NCI-H69 (cell line): ENCODE measurements at regions not wholly inside any gene's neighbourhood (a gene's known extent, or its start where the extent isn't known, plus 50 kb on each side); places are given as distances from the start of the nearest gene placed in this dataset.

Experiments used
- DNase-seq: peaks from one replicate; lab custom pipeline; 2025; lab: John Stamatoyannopoulos, UW

DNA sequence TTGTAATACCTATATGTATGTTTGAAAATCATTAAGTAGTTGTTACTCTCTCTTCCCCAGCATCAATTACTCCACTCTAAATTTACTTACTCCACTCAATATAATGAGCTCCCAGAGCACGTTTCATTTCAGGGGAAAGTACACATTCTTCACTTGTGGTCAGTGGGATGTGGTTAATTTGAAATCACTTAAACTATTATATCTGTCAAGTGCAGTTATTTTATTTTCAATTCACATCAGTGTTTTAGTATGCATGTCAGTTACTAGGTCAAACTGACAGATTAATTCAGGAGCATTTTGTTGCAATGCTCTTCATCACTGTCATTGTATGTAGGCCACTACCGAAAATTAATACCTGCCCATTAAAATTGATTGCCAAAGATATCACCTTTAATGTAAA is 376.1 kb downstream of the ZIC4 start:
- DNase-seq = no peak

DNA sequence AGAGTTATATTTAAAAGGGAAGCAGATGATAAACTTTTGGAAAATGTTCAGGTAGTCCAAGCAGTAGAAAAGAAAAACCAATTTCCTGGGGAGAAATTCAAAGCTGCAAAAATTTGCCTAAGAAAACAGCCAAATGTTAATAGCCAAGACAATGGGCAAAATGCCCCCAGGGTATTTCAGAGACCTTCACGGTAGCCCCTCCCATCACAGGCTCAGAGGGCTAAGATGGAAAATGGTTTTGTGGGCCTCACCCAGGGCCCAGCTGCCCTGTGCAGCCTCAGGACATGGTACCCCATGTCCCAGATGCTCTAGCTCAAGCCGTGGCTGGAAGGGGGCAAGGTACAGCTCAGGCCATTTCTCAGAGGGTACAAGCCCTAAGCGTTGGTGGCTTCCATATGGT is 391.0 kb downstream of the ZIC4 start:
- DNase-seq = no peak

- no peak for DNase-seq
Observed at GRCh38 chr3:147008886-147009285, 397.5 kb downstream of the ZIC4 start.

DNA sequence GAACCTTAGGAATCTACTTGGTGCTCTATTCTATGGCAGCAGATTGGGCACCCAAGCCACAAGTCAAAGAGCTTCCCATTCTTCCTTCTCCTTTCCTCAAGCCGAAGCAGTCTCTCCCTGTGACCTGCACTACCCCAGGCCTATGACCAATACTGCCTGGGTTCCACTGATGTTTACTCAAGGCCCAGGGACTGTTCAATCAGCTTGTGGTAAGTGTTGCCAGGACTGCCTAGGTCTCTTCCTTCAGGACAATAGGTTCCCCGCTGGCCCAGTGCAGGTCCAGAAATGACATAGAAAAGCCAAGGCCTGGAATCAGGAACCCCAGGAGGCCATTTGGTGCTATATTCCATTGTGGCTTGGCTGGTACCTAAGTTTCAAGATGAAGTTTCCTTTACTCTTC is 397.9 kb downstream of the ZIC4 start:
- no peak for DNase-seq

GRCh38 chr3:147007736-147008245 is 398.6 kb downstream of the ZIC4 start:
- DNase-seq = no peak

DNA sequence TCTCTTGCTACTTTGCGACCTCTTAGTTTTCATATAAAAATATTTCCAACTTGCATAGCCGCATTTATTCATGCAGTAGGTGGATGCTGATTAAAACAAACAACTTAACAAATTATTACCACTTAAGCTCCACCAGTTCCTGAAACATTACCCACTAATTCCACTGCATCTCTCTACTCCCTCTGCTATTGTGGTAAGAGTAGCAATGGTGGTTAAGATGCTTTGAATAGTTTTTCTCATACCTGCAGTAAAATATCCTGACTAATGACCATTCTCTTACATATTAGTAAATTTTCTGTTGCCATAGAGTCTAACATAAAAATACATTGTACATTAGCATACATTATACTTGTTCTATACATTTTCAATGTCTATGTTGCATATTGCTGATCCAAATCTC is 397.6 kb upstream of the PLSCR5 start:
- no peak for DNase-seq

DNA sequence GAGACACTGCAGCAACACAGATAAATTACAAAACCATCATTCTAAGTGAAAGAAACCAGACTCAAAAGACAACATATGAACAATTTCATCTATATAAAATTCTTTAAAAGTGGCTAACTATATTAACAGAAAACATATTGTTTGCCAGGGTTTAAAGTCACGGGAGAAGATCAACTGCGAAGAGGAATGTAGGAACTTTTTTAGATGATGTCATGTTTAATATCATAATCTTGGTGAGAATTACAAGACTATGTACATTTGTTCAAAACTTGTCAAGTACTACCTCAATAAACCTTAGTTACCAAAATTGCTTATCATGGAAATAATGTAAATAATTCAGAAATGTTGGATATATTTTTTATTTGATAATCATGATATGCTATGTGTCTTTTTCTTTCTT is 395.1 kb upstream of the PLSCR5 start:
- DNase-seq = no peak

- no peak for DNase-seq
Observed at GRCh38 chr3:146991907-146992306, 386.8 kb upstream of the PLSCR5 start.

- DNase-seq = no peak
Observed at GRCh38 chr3:146975476-146975875, 370.3 kb upstream of the PLSCR5 start.

DNA sequence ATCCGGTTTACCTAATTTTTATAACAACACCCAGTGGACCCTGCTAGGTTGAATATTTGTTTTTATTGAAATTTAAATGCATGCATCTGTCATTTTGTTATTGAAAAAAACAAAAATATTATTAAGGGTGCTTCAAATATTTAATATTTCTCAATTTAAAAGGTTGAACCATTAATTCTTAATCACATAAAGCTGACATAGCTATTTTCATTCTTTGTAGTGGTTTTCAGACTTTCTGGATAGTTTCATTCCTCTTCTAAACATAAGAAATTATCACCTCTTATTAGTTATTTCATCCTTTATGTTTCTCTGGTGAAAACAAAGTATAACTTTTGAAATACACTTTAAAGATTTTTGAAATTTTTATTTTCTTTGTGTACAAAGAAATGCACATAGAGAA is 369.9 kb upstream of the PLSCR5 start:
- DNase-seq = no peak

DNA sequence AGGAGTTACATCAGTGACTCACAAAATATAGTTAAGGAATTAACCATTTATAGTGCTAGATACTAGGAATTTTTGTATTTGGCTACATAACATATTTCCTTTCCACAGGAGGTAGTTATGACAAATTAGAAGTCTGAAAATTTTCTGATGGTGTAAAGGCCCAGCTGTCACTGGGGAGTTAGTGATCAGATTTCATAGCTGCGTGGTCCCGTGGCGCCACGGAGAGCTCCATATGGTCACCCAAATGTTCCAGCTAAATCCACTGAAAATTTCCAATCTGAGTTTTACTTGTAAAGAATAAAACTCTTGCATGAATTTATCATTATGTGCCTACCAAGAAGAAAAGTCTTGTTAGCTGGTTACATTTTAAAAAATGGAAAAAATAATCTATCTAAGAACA is 368.9 kb upstream of the PLSCR5 start:
- DNase-seq = peak; percentile 0

DNA sequence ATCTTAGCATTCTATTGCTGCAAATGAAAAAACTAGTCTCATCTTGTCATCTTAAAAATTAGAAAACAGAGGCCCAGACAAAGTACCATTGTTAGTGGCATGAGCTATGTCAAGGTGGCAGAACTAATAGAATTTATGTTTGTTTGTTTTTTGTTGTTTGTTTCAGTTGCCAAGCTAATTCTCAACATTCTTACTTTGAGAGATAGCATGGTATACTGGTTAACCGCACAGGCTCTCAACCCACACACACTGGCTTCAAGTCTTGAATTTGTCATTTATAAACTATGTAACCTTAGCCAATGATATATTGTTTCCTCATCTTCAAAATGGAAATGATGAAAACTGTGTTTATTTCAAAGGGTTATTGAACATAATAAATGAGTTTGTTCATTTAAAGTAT is 367.6 kb upstream of the PLSCR5 start:
- no peak for DNase-seq

DNA sequence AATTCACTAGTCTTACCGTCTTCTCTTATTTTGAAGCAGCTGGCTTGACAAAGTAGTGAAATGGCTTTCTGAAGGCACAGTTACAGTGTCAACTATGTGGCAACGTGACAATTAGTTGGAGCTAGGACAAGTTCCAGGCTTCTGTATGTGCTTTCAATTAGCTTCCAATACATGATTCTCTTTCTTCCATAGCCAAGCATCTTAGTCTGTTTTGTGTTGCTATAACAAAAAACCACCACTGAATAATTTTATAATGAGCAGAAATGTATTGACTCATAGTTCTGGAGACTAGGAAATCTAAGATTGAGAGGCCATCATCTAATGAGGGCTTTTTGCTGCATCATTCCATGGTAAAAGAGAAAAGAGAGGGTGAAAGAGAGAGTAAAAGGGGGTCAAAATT is 365.1 kb upstream of the PLSCR5 start:
- no peak for DNase-seq

GRCh38 chr3:146969356-146969755 is 364.2 kb upstream of the PLSCR5 start:
- no peak for DNase-seq

GRCh38 chr3:146968204-146968651 is 363.1 kb upstream of the PLSCR5 start:
- DNase-seq = no peak

GRCh38 chr3:146967783-146968182 is 362.6 kb upstream of the PLSCR5 start:
- no peak for DNase-seq

DNA sequence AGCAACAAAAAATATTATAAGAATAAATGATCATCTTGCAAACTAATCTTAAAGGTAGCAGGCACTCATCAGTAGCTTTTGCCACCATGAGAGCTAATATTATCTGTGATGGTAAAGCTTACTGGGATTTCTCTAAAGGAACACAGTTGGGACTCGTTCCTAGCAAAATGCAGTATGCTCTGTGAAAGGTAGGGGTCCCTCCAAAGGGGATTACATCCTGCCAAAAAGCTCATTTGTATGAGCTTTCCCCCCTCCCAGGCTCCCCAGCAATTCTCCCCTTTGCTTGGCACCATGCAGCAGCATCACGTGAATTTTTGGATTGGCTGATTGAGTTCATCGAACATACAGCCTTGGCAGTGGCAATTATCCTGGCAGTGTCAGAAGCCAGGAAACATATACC is 361.0 kb upstream of the PLSCR5 start:
- no peak for DNase-seq

- no peak for DNase-seq
Observed at GRCh38 chr3:146953511-146953981, 348.4 kb upstream of the PLSCR5 start.

GRCh38 chr3:146948985-146949384 is 343.8 kb upstream of the PLSCR5 start:
- no peak for DNase-seq

DNA sequence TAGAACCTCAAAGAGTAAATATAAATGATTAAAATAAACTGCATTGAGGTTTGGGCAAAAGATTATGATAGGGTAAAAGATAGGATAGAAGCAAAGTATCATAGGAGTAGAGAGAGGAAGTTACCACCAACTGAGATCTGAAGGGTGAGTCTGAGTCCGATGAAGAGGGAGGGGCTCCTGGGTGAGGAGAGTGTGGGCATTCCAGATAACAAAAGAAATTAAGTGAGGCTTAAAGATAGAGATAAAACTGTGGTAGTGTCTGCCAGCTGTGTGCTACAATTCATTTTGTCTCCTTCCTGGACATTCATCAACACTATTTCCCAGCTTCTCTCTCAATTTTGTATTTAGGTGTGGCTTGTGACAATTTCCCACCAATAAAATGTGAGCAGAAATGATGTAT is 343.0 kb upstream of the PLSCR5 start:
- DNase-seq = no peak

DNA sequence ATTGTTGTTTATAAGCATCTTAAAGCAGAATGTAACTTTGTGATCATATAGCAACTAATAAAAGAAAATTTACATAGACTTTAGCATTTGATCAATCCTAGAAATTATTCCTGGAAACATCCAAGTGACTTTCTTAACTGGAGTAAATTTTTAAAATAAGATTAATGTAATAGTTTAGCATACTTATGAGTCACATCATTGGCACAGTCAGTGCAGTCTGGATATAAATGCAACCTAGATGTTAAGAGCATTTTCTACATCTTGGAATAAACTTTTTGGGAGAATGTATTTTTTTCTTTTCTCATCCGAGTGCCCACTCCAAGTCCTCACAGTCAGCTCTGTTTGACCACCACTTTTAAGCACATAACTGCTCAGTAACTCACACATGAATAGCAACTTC is 324.6 kb upstream of the PLSCR5 start:
- DNase-seq = no peak

- no peak for DNase-seq
Observed at GRCh38 chr3:146928421-146929059, 323.4 kb upstream of the PLSCR5 start.

DNA sequence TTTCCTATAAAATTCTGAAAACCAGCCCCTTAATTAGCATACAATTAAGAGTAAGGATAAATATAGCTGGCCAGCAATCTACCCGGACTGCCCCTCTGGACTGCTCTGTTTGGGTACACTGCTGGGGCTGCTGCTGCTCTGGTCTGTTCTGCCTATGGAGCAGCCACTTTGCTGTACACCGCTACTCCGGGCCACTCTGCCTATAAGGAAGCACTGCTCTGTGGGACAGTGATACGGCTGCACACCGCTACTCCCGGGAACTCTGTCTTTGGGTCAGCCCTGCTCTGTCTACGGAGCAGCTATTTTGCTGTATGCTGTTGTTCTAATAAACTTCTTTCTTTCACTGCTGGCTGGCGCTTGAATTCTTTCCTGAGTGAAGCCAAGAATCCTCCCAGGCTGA is 316.5 kb upstream of the PLSCR5 start:
- DNase-seq = no peak

- no peak for DNase-seq
Observed at GRCh38 chr3:146914409-146914808, 309.3 kb upstream of the PLSCR5 start.
